ENCODE measurements at regions not wholly inside any gene's neighbourhood (a gene's known extent, or its start where the extent isn't known, plus 50 kb on each side); places are given as distances from the start of the nearest gene placed in this dataset.

- no peak for DNase-seq
Observed at GRCh38 chr21:16866851-16867250, 646.0 kb upstream of the CXADR start.

GRCh38 chr21:16870103-16870502 lies 642.7 kb upstream of the CXADR start:
- DNase-seq, result no peak

GRCh38 chr21:16872616-16873015 lies 640.2 kb upstream of the CXADR start:
- DNase-seq, result no peak

GRCh38 chr21:16873176-16873575 lies 639.7 kb upstream of the CXADR start:
- no peak for DNase-seq

GRCh38 chr21:16873596-16873995 lies 639.2 kb upstream of the CXADR start:
- DNase-seq, result no peak

- no peak for DNase-seq
Observed at GRCh38 chr21:16879479-16879878, 633.4 kb upstream of the CXADR start.

- DNase-seq, result no peak
Observed at GRCh38 chr21:16891821-16892220, 621.0 kb upstream of the CXADR start.

GRCh38 chr21:16900685-16901084 lies 612.2 kb upstream of the CXADR start:
- no peak for DNase-seq

- no peak for DNase-seq
Observed at GRCh38 chr21:16908077-16908476, 604.8 kb upstream of the CXADR start.

- DNase-seq, result no peak
Observed at GRCh38 chr21:16910435-16911165, 602.2 kb upstream of the CXADR start.

GRCh38 chr21:16911166-16911607 lies 601.7 kb upstream of the CXADR start:
- DNase-seq, result no peak

GRCh38 chr21:16912075-16912474 lies 600.8 kb upstream of the CXADR start:
- no peak for DNase-seq

GRCh38 chr21:16913010-16913409 lies 599.8 kb upstream of the CXADR start:
- DNase-seq, result no peak

GRCh38 chr21:16928439-16928838 lies 584.4 kb upstream of the CXADR start:
- no peak for DNase-seq

- DNase-seq, result no peak
Observed at GRCh38 chr21:16932314-16932713, 580.5 kb upstream of the CXADR start.

- no peak for DNase-seq
Observed at GRCh38 chr21:16942703-16943102, 570.1 kb upstream of the CXADR start.

- no peak for DNase-seq
Observed at GRCh38 chr21:16943231-16943630, 569.6 kb upstream of the CXADR start.

- no peak for DNase-seq
Observed at GRCh38 chr21:16945580-16945979, 567.3 kb upstream of the CXADR start.

GRCh38 chr21:16956824-16957223 lies 556.0 kb upstream of the CXADR start:
- DNase-seq, result no peak

- DNase-seq, result no peak
Observed at GRCh38 chr21:16965424-16965823, 547.4 kb upstream of the CXADR start.

GRCh38 chr21:16968436-16968835 lies 544.4 kb upstream of the CXADR start:
- no peak for DNase-seq

GRCh38 chr21:16969636-16970035 lies 543.2 kb upstream of the CXADR start:
- DNase-seq, result no peak

- no peak for DNase-seq
Observed at GRCh38 chr21:16974060-16974459, 538.8 kb upstream of the CXADR start.

GRCh38 chr21:16976193-16976592 lies 536.6 kb upstream of the CXADR start:
- no peak for DNase-seq

GRCh38 chr21:16978309-16978895 lies 534.4 kb upstream of the CXADR start:
- no peak for DNase-seq
